ENCODE measurements at regions not wholly inside any gene's neighbourhood (a gene's known extent, or its start where the extent isn't known, plus 50 kb on each side); places are given as distances from the start of the nearest gene placed in this dataset.

GRCh38 chr12:68458866-68459265 lies 126.7 kb upstream of the MDM1 start:
- TF ChIP-seq CTCF (IDR thresholded peaks at IDR 0.05): no peak
- TF ChIP-seq POLR2AphosphoS5 (IDR thresholded peaks at IDR 0.05; ENCODE audit: insufficient read depth in 1 of 2, low read depth in 1 of 2): no peak
- TF ChIP-seq POLR2A (IDR thresholded peaks at IDR 0.05): no peak
